ENCODE measurements at regions not wholly inside any gene's neighbourhood (a gene's known extent, or its start where the extent isn't known, plus 50 kb on each side); places are given as distances from the start of the nearest gene placed in this dataset.

DNA sequence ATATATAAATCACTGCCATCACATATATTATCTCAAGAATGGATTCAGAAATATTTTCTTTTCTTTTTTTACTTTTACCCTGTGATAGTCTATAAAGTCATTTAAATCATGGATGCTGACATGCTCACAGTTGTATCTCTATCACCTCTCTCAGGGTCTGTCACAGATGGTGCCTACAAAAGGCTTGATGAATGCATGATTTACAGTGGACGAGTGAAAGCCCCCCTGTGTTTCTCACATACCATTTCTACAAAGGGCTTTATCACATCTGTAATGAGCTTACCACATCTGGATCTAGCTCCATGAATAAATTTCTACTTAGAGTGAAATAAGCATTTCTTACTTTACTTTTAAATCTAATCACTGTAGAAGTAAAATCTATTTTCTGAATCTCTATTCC lies 121.4 kb upstream of the CARD18 start:
- no peak for DNase-seq (ENCODE audit: low spot score)
- TF ChIP-seq, protein P1, sequence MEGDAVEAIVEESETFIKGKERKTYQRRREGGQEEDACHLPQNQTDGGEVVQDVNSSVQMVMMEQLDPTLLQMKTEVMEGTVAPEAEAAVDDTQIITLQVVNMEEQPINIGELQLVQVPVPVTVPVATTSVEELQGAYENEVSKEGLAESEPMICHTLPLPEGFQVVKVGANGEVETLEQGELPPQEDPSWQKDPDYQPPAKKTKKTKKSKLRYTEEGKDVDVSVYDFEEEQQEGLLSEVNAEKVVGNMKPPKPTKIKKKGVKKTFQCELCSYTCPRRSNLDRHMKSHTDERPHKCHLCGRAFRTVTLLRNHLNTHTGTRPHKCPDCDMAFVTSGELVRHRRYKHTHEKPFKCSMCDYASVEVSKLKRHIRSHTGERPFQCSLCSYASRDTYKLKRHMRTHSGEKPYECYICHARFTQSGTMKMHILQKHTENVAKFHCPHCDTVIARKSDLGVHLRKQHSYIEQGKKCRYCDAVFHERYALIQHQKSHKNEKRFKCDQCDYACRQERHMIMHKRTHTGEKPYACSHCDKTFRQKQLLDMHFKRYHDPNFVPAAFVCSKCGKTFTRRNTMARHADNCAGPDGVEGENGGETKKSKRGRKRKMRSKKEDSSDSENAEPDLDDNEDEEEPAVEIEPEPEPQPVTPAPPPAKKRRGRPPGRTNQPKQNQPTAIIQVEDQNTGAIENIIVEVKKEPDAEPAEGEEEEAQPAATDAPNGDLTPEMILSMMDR (IDR thresholded peaks at IDR 0.05), result no peak
- peaks cover 14% of the 10 kb centered on the region for H3K27me3 Mint-ChIP-seq (ENCODE audit: low read depth)
- H3K27ac Mint-ChIP-seq (ENCODE audit: unreplicated experiment), result no peak overlapping the region
- H3K4me3 Mint-ChIP-seq (ENCODE audit: unreplicated experiment), result no peak overlapping the region
- H3K9me3 Mint-ChIP-seq (ENCODE audit: low read depth), result no peaks in the 10 kb centered on the region
- H3K4me1 Mint-ChIP-seq (ENCODE audit: low read depth), result no peaks in the 10 kb centered on the region
- H3K36me3 Mint-ChIP-seq (ENCODE audit: low read depth), result no peaks in the 10 kb centered on the region

DNA sequence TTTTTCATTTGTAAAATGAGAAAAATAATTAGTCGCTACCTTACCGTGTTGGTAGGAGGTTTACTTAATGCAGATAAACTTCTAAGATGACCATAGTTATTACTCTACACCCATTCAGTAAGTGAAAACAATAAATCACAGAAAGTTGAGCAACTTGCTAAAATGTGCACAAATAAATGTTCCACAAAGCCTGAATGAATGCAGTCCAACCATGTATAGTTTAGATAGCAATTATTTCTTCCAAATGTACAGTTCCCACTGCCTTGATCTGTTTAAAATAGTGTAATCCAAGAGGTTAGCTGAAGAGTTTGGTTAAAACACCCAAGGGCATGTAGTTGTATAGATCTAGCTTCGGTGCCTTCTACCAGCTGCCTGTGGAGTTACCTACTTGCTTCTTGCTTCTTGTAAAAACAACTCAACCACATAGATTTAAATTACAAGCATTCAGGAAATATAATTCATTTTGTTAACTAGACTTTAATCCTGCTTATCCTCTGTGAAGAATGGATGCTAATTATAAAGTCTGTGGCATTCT lies 106.3 kb upstream of the CARD18 start:
- H3K27me3 Mint-ChIP-seq (ENCODE audit: low read depth), result peaks cover 4% of the 10 kb centered on the region
- H3K36me3 Mint-ChIP-seq (ENCODE audit: low read depth), result no peaks in the 10 kb centered on the region
- H3K4me3 Mint-ChIP-seq (ENCODE audit: unreplicated experiment), result no peak overlapping the region
- H3K9me3 Mint-ChIP-seq (ENCODE audit: low read depth), result peaks cover 3% of the 10 kb centered on the region
- H3K4me1 Mint-ChIP-seq (ENCODE audit: low read depth), result peaks cover 14% of the 10 kb centered on the region
- H3K27ac Mint-ChIP-seq (ENCODE audit: unreplicated experiment), result no peak overlapping the region
- TF ChIP-seq, protein P1 (IDR thresholded peaks at IDR 0.05), result no peak
- no peak for DNase-seq (ENCODE audit: low spot score)

DNA sequence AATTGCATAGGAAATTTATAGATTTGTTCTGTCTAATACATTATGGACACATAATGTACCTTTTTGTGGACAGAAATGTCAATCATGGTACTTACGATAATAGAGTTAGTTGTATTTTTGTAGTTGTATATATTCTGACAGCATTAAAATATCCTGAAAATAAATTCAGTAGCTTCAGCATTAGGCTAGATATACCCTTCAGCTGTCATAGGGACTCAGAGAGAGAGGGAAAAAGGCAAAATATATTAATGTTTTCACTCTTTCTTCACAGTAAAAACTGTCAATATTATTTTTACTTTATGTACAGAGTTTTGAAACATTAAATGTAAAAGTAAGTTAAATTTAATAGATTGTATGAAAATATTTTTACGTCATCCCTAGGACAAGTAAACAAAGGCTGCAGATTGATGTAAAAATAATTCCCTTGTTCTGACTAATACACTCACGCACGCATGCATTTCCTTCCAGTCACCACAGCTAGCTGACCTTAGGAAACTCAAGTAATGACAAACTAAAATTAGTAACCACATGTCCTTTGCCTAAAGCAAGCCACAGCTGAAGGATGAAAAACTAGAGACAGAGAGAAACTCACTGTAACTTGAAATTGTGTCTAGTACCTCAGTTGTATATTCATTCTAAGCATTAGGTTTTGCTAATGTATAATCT lies 104.7 kb upstream of the CARD18 start:
- Mint-ChIP-seq H3K27me3 (ENCODE audit: low read depth) (peaks cover 5% of the 10 kb centered on the region), H3K27ac (ENCODE audit: unreplicated experiment) (peak overlapping the region; percentile 77), H3K36me3 (ENCODE audit: low read depth) (no peaks in the 10 kb centered on the region), H3K4me3 (ENCODE audit: unreplicated experiment) (no peak overlapping the region), H3K9me3 (ENCODE audit: low read depth) (peaks cover 3% of the 10 kb centered on the region), H3K4me1 (ENCODE audit: low read depth) (peaks cover 14% of the 10 kb centered on the region)
- DNase-seq (ENCODE audit: low spot score), result no peak
- TF ChIP-seq, protein P1 (IDR thresholded peaks at IDR 0.05), result no peak

DNA sequence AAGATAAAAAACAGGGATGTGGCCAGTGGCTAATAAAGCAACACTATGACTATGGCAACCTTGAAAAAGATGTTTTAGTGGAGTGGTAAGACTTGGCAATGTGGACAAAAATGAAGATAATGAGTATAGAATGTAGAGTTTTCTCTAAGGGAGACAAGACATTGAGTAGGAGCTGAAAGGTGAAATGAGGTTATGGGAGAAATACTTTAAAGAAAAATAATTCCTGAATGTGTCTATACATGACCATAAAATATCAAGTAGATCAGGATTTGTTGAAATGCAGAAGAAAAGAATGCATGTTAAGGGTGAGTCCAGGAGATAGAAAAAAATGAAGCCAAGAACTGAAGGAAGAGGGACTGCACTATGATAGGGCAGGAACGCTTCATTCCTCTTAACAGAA lies 101.6 kb upstream of the CARD18 start:
- Mint-ChIP-seq H3K9me3 (ENCODE audit: low read depth) (peaks cover 3% of the 10 kb centered on the region), H3K4me1 (ENCODE audit: low read depth) (peaks cover 23% of the 10 kb centered on the region), H3K27ac (ENCODE audit: unreplicated experiment) (no peak overlapping the region), H3K4me3 (ENCODE audit: unreplicated experiment) (no peak overlapping the region), H3K27me3 (ENCODE audit: low read depth) (peaks cover 4% of the 10 kb centered on the region), H3K36me3 (ENCODE audit: low read depth) (no peaks in the 10 kb centered on the region)
- DNase-seq (ENCODE audit: low spot score), result no peak
- TF ChIP-seq, protein P1 (IDR thresholded peaks at IDR 0.05), result no peak

DNA sequence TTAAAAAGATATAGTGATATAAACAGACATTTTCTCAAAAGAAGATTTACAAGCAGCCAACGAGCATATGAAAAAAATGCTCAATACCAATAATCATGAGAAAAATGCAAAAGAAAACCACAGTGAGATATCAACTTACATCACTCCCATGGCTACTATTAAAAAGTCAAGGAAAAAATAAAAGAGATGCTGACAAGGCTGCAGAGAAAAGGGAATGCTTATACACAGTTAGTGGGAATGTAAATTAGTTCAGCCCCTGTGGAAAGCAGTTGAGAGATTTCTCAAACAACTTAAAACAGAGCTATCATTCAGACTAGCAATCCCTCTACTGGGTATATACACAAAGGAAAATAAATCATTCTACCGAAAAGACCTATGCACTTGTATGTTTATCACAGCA lies 97.1 kb upstream of the CARD18 start:
- peaks cover 3% of the 10 kb centered on the region for H3K9me3 Mint-ChIP-seq (ENCODE audit: low read depth)
- H3K36me3 Mint-ChIP-seq (ENCODE audit: low read depth), result no peaks in the 10 kb centered on the region
- H3K4me1 Mint-ChIP-seq (ENCODE audit: low read depth), result peaks cover 8% of the 10 kb centered on the region
- TF ChIP-seq, protein P1 (IDR thresholded peaks at IDR 0.05), result peak; percentile 19
- H3K4me3 Mint-ChIP-seq (ENCODE audit: unreplicated experiment), result no peak overlapping the region
- DNase-seq (ENCODE audit: low spot score), result no peak
- no peak overlapping the region for H3K27ac Mint-ChIP-seq (ENCODE audit: unreplicated experiment)
- peaks cover 9% of the 10 kb centered on the region for H3K27me3 Mint-ChIP-seq (ENCODE audit: low read depth)
